Central memory CD4-positive, alpha-beta T cell (primary cell): ENCODE measurements at regions not wholly inside any gene's neighbourhood (a gene's known extent, or its start where the extent isn't known, plus 50 kb on each side); places are given as distances from the start of the nearest gene placed in this dataset.
A peak's percentile ranks its signal among the peaks of the same experiment; 100 is the strongest.

ENCODE experiments used
- DNase-seq: peaks from one replicate; pipeline ENCODE4 v3.0.0; 2022

- peak; percentile 50 for DNase-seq
These were observed 221.7 kb downstream of the KCNRG start for GRCh38 chr13:50236898-50237318.

GRCh38 chr13:50238922-50239321 lies 223.7 kb downstream of the KCNRG start:
- no peak for DNase-seq

GRCh38 chr13:50241479-50241878 lies 226.2 kb downstream of the KCNRG start:
- no peak for DNase-seq

GRCh38 chr13:50243931-50244330 lies 228.7 kb downstream of the KCNRG start:
- DNase-seq: no peak

- no peak for DNase-seq
These were observed 229.1 kb downstream of the KCNRG start for GRCh38 chr13:50244355-50244712.

GRCh38 chr13:50244713-50245574 lies 229.7 kb downstream of the KCNRG start:
- no peak for DNase-seq

GRCh38 chr13:50247223-50247622 lies 232.0 kb downstream of the KCNRG start:
- DNase-seq: no peak

- peak; percentile 17 for DNase-seq
These were observed 233.4 kb downstream of the KCNRG start for GRCh38 chr13:50248516-50249143.

GRCh38 chr13:50249144-50249521 lies 233.9 kb downstream of the KCNRG start:
- DNase-seq: no peak

GRCh38 chr13:50250401-50250800 lies 235.2 kb downstream of the KCNRG start:
- no peak for DNase-seq

GRCh38 chr13:50255639-50256038 lies 240.4 kb downstream of the KCNRG start:
- peak; percentile 31 for DNase-seq

- DNase-seq: peak; percentile 43
These were observed 241.5 kb downstream of the KCNRG start for GRCh38 chr13:50256536-50257321.

GRCh38 chr13:50257646-50258045 lies 242.4 kb downstream of the KCNRG start:
- DNase-seq: no peak

GRCh38 chr13:50261130-50261901 lies 246.1 kb downstream of the KCNRG start:
- DNase-seq: no peak

- no peak for DNase-seq
These were observed 251.8 kb downstream of the KCNRG start for GRCh38 chr13:50267066-50267465.

GRCh38 chr13:50267917-50268316 lies 252.7 kb downstream of the KCNRG start:
- DNase-seq: no peak

- no peak for DNase-seq
These were observed 253.3 kb downstream of the KCNRG start for GRCh38 chr13:50268500-50268899.

GRCh38 chr13:50274181-50274580 lies 258.9 kb downstream of the KCNRG start:
- no peak for DNase-seq

GRCh38 chr13:50275392-50276063 lies 260.3 kb downstream of the KCNRG start:
- no peak for DNase-seq

- no peak for DNase-seq
These were observed 261.3 kb downstream of the KCNRG start for GRCh38 chr13:50276550-50276949.

GRCh38 chr13:50277127-50277526 lies 261.9 kb downstream of the KCNRG start:
- DNase-seq: no peak

GRCh38 chr13:50277906-50278305 lies 262.7 kb downstream of the KCNRG start:
- DNase-seq: no peak
